Activated CD8-positive, alpha-beta T cell treated with anti-CD3 and anti-CD28 coated beads, Interleukin-2, amount 10 ng/mL, durations not matched to agents 7 days and 5 days (primary cell): ENCODE measurements at regions not wholly inside any gene's neighbourhood (a gene's known extent, or its start where the extent isn't known, plus 50 kb on each side); places are given as distances from the start of the nearest gene placed in this dataset.
"Not testable (repeated sequence)": the region's sequence is repeated elsewhere in the genome, so short reads cannot be mapped to it uniquely, and the experiment has no call there.

Source experiments
- ATAC-seq: fragments of 150-1000 bp; cut with Tn5 transposase; one replicate; pipeline ENCODE4 v1.10.0; 2021; ENCODE audit warnings: moderate library complexity
- CTCF ChIA-PET: fragments of 350-600 bp; sonication (Branson Sonifier 250); formaldehyde crosslinking; loops from one replicate; lab custom pipeline; 2021; ENCODE audit warnings: antibody characterized with exemption; lab: Charles Lee
- POLR2A ChIA-PET: fragments of 350-600 bp; sonication (Branson Sonifier 250); formaldehyde crosslinking; loops from one replicate; lab custom pipeline; 2021; ENCODE audit warnings: antibody characterized with exemption; lab: Charles Lee
- DNase-seq: peaks from one replicate; pipeline ENCODE4 v3.0.0-alpha.2; 2020
- H3K27ac Mint-ChIP-seq: one replicate; pipeline ENCODE4 v1.8.0; 2021; ENCODE audit warnings: mild to moderate bottlenecking, mixed read lengths
- H3K27me3 Mint-ChIP-seq: one replicate; pipeline ENCODE4 v1.8.0; 2021; ENCODE audit warnings: low read depth, mixed read lengths
- H3K36me3 Mint-ChIP-seq: one replicate; pipeline ENCODE4 v1.8.0; 2021; ENCODE audit warnings: low read depth, mixed read lengths
- H3K4me1 Mint-ChIP-seq: one replicate; pipeline ENCODE4 v1.8.0; 2021; ENCODE audit warnings: low read depth, mixed read lengths
- H3K4me3 Mint-ChIP-seq: one replicate; pipeline ENCODE4 v1.8.0; 2021; ENCODE audit warnings: mild to moderate bottlenecking, mixed read lengths
- H3K9me3 Mint-ChIP-seq: one replicate; pipeline ENCODE4 v1.8.0; 2022; ENCODE audit warnings: mixed read lengths; ENCODE audit not compliant: insufficient read depth

DNA sequence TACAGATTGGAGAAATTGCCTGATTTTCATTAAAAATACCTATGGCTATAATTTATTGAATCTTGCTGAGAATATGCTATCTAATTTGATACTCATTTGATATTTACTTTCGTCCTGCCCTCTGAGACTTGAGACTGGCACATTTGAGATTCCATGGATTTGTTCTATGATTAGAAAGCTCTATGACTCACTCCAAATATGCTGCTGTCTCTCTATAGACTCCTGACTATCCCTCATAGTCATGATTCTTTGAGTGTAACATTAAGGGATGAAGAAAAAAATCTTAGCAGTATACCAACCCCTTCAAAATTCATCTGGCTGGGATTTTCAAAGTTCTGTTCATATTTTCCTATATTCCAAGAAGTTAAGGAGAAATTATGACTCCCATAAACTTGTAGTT is 191.9 kb downstream of the LRIG3 start:
- H3K36me3 Mint-ChIP-seq: no peaks in the 10 kb centered on the region
- H3K4me1 Mint-ChIP-seq: no peaks in the 10 kb centered on the region
- H3K9me3 Mint-ChIP-seq: no peaks in the 10 kb centered on the region
- ChIA-PET CTCF (no interaction called here), POLR2A (no interaction called here)
- no peak overlapping the region for H3K4me3 Mint-ChIP-seq
- no peak overlapping the region for H3K27ac Mint-ChIP-seq
- H3K27me3 Mint-ChIP-seq: no peaks in the 10 kb centered on the region
- ATAC-seq (no peak), DNase-seq (no peak)

DNA sequence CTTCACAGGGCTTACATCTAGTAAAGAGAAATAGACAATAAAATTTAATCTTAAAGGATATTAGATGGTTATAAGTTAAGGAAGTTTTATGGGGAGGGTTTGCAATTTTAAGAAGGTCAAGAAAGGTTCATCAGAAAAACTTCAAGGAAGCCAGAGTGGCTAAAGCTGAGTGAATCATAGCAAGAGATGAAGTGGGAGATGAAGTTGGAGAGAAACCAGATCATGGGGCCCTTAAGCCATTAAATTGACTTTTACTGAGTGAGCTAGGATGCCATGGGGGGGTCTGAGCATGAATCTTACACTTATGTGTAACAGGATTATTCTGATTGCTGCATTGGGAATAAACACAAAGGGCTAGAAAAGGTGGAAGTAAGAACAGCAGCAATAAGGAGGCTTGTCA is 189.2 kb downstream of the LRIG3 start:
- no peak overlapping the region for H3K4me3 Mint-ChIP-seq
- H3K4me1 Mint-ChIP-seq: no peaks in the 10 kb centered on the region
- no peak for ATAC-seq
- no peak for DNase-seq
- no peaks in the 10 kb centered on the region for H3K36me3 Mint-ChIP-seq
- ChIA-PET CTCF (no interaction called here), POLR2A (no interaction called here)
- H3K27ac Mint-ChIP-seq: no peak overlapping the region
- no peaks in the 10 kb centered on the region for H3K27me3 Mint-ChIP-seq
- no peaks in the 10 kb centered on the region for H3K9me3 Mint-ChIP-seq

GRCh38 chr12:58732894-58733293 is 187.4 kb downstream of the LRIG3 start:
- no peaks in the 10 kb centered on the region for H3K4me1 Mint-ChIP-seq
- CTCF ChIA-PET: no interaction called here

DNA sequence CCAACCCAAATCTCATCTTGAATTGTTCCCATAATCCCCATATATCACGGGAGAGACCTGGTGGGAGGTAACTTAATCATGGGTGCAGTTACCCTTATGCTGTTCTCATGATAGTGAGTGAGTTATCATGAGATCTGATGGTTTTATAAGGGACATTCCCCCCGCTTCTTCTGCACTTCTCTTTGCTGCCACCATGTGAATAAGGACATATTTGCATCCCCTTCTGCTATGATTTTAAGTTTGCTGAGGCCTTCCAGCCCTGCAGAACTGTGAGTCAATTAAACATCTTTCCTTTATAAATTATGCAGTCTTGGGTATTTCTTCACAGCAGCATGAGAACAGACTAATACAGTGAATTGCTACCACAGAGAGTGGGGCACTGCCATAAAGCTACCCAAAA is 179.1 kb downstream of the LRIG3 start:
- DNase-seq (no peak), ATAC-seq (no peak)
- POLR2A ChIA-PET: no interaction called here
- Mint-ChIP-seq H3K36me3 (no peaks in the 10 kb centered on the region), H3K4me3 (no peak overlapping the region), H3K27me3 (no peaks in the 10 kb centered on the region), H3K9me3 (no peaks in the 10 kb centered on the region), H3K27ac (no peak overlapping the region), H3K4me1 (no peaks in the 10 kb centered on the region)
- CTCF ChIA-PET: no interaction called here

More at GRCh38 chr12:58732894-58733293, 187.4 kb downstream of the LRIG3 start:
- Mint-ChIP-seq H3K9me3 (no peaks in the 10 kb centered on the region), H3K36me3 (no peaks in the 10 kb centered on the region), H3K27me3 (no peaks in the 10 kb centered on the region), H3K27ac (no peak overlapping the region), H3K4me3 (no peak overlapping the region)
- ATAC-seq (no peak), DNase-seq (no peak)
- POLR2A ChIA-PET: no interaction called here

DNA sequence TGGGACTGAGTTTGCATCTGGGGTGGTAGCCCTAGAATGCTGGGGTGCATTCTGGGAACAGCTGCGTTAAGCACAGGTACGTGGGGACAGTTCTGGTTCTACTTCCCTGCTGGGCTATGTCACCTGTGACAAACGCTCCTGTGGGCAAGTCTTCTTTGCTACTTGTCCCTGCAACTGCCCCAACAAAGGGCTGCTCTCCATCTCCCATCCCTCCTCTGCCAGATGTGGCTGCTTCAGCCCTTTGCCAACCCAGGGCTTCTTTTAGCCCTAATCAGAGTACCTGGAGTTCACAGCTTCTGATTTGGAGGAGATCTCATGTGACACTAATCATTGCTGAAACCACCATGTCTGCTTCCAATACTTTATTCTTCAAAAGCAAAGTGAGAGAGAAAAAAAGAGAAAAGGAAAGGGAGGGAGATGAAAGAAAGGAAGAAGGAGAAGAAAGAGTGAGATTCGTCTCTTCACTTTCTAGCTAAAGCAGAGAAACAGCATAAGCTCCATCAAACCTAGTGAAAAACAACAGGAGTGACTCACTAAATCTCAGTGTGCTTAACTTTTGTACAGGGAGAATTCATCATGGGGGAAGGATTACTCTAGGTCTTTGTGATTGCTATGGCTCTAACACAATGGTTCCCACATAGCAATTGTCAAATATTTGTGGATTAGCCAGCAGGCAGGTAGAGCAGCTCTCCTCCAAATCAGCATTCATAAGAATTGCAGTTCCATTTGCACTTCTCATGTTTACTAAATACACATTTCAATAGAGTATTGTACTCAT is 174.8 kb downstream of the LRIG3 start:
- H3K36me3 Mint-ChIP-seq: no peaks in the 10 kb centered on the region
- ChIA-PET POLR2A (no interaction called here), CTCF (no interaction called here)
- ATAC-seq (no peak), DNase-seq (no peak)
- no peaks in the 10 kb centered on the region for H3K27me3 Mint-ChIP-seq
- H3K27ac Mint-ChIP-seq: no peak overlapping the region
- H3K4me3 Mint-ChIP-seq: no peak overlapping the region
- H3K9me3 Mint-ChIP-seq: no peaks in the 10 kb centered on the region
- H3K4me1 Mint-ChIP-seq: no peaks in the 10 kb centered on the region

GRCh38 chr12:58747533-58747932 is 172.8 kb downstream of the LRIG3 start:
- Mint-ChIP-seq H3K27me3 (no peaks in the 10 kb centered on the region), H3K9me3 (no peaks in the 10 kb centered on the region), H3K4me1 (no peaks in the 10 kb centered on the region), H3K4me3 (no peak overlapping the region), H3K27ac (no peak overlapping the region), H3K36me3 (no peaks in the 10 kb centered on the region)
- CTCF ChIA-PET: no interaction called here
- DNase-seq: no peak
- ATAC-seq: no peak
- POLR2A ChIA-PET: no interaction called here

DNA sequence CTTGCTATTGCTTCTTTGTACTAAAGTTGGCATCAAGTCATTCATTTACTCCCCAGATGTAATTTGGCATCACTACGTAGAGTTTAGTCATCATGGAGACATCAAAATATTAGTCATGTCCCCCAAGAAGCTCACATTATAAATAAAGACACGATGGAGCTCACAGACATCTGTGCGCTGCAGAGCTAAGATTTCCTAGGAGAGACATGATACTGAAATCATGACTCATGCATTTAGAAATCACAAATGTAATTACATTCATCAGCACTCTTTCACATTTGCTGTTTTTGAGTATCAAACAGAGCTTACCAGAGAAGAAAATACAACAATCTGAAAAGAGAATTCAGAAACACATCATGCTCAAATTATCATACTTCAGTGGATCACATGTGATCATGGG is 169.8 kb downstream of the LRIG3 start:
- no peaks in the 10 kb centered on the region for H3K4me1 Mint-ChIP-seq
- CTCF ChIA-PET: no interaction called here

GRCh38 chr12:58757422-58757821 is 162.9 kb downstream of the LRIG3 start:
- Mint-ChIP-seq H3K36me3 (no peaks in the 10 kb centered on the region), H3K4me1 (no peaks in the 10 kb centered on the region), H3K27ac (no peak overlapping the region), H3K27me3 (no peaks in the 10 kb centered on the region), H3K4me3 (no peak overlapping the region), H3K9me3 (no peaks in the 10 kb centered on the region)
- CTCF ChIA-PET: no interaction called here
- no peak for ATAC-seq
- no peak for DNase-seq
- POLR2A ChIA-PET: no interaction called here

More for the DNA sequence above, 169.8 kb downstream of the LRIG3 start:
- H3K36me3 Mint-ChIP-seq: no peaks in the 10 kb centered on the region
- DNase-seq (no peak), ATAC-seq (no peak)
- H3K9me3 Mint-ChIP-seq: no peaks in the 10 kb centered on the region
- no peak overlapping the region for H3K27ac Mint-ChIP-seq
- H3K27me3 Mint-ChIP-seq: no peaks in the 10 kb centered on the region
- POLR2A ChIA-PET: no interaction called here
- H3K4me3 Mint-ChIP-seq: no peak overlapping the region

GRCh38 chr12:58759745-58760144 is 160.6 kb downstream of the LRIG3 start:
- H3K4me1 Mint-ChIP-seq, POLR2A ChIA-PET, CTCF ChIA-PET, H3K27ac Mint-ChIP-seq, ATAC-seq, H3K4me3 Mint-ChIP-seq, H3K36me3 Mint-ChIP-seq, DNase-seq, H3K9me3 Mint-ChIP-seq, H3K27me3 Mint-ChIP-seq: not testable (repeated sequence)

GRCh38 chr12:58761308-58761707 is 159.0 kb downstream of the LRIG3 start:
- DNase-seq (no peak), ATAC-seq (no peak)
- H3K36me3 Mint-ChIP-seq: no peaks in the 10 kb centered on the region
- ChIA-PET POLR2A (no interaction called here), CTCF (no interaction called here)
- no peaks in the 10 kb centered on the region for H3K9me3 Mint-ChIP-seq
- H3K27me3 Mint-ChIP-seq: no peaks in the 10 kb centered on the region
- H3K4me1 Mint-ChIP-seq: no peaks in the 10 kb centered on the region
- no peak overlapping the region for H3K4me3 Mint-ChIP-seq
- H3K27ac Mint-ChIP-seq: no peak overlapping the region

DNA sequence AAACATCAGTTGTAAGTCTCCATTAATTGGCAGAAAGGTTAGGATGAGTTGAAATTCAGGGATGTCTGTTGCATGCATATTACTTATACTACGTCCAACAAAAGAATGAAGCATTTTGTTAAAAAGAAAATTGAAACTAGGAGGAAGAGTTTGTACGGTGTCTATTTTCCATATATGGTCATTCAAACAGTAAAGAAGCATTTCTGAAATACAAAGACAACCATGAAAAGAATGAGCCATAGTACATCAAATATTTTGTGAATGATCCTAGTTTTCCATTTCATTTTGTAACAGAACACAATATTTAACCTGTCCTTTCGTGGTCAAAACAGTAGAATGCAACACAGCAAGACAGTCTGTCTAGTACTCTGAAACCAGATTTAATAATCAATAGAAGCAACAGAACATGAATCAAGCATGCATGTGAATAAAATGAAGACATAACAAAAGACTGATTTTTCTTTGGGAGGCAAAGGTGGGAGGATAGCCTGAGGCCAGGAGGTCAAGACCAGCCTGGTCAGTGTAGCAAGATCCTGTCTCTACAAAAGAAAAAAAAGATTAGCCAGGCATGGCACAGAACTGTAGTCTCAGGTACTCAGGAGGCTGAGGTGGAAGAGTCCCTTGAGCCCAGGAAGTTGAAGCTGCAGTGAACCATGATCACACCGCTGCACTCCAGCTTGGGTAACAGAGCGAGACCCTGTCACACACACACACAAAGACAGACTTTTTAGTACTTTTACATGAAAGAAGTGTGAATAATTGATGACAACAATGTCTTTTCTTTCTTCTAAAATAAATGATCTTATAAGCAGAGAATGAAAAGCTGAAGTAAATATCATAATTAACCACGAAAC is 156.0 kb downstream of the LRIG3 start:
- Mint-ChIP-seq H3K4me1 (no peaks in the 10 kb centered on the region), H3K36me3 (no peaks in the 10 kb centered on the region), H3K27me3 (no peaks in the 10 kb centered on the region), H3K9me3 (no peaks in the 10 kb centered on the region), H3K27ac (no peak overlapping the region), H3K4me3 (no peak overlapping the region)
- ChIA-PET CTCF (no interaction called here), POLR2A (no interaction called here)
- no peak for ATAC-seq
- DNase-seq: no peak

- Mint-ChIP-seq H3K27me3 (no peaks in the 10 kb centered on the region), H3K27ac (no peak overlapping the region), H3K9me3 (no peaks in the 10 kb centered on the region), H3K4me1 (no peaks in the 10 kb centered on the region), H3K4me3 (no peak overlapping the region), H3K36me3 (no peaks in the 10 kb centered on the region)
- DNase-seq: no peak
- ChIA-PET POLR2A (no interaction called here), CTCF (no interaction called here)
- no peak for ATAC-seq
Measured at GRCh38 chr12:58765076-58765475, 155.2 kb downstream of the LRIG3 start.
